Cerebellar nuclear complex (tissue), 1 donor: ENCODE measurements at regions not wholly inside any gene's neighbourhood (a gene's known extent, or its start where the extent isn't known, plus 50 kb on each side); places are given as distances from the start of the nearest gene placed in this dataset.

Experiments used
- DNase-seq, 2 experiments: peaks; one replicate each; lab custom pipeline; 2025; lab: John Stamatoyannopoulos, UW

DNA sequence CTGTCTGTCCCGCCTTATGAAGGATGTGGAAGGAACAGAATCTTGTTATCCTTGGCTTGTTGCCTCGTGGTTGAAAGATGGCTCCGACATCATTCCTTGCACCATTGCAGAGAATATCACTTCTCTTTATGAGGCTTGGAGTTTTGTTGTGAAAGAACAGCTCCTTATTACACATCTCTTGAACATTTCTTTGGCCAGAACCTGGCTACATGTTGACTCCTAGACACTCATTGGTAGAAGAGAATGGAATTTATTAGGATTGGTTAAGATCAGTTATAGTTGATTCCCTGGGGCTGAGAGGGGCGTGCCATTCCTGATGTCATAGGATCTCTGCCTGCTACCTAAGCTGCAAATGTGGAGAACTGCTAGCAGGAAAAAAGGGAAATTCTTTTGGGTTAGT is 180.5 kb upstream of the CTBP2 start:
- no peak for DNase-seq

DNA sequence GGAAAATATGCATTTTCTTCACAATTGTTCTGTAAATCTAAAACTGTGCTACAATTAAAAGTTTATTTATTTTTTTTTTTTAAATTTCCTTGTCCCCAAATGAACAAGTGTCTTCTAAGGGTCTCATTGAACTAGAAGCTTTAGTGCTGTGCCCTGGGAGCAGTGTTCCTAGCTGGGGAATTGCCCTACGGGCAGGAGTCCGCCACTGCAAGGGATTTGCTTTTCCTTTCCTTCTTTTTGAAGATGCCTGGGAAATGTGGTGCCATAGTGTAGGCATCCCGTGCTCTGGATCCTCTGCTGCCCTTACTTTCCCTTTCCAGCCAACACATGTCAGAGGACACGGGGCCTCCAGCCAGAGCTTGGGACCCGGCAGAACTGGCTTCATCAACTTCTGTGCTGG is 177.1 kb upstream of the CTBP2 start:
- no peak for DNase-seq

DNA sequence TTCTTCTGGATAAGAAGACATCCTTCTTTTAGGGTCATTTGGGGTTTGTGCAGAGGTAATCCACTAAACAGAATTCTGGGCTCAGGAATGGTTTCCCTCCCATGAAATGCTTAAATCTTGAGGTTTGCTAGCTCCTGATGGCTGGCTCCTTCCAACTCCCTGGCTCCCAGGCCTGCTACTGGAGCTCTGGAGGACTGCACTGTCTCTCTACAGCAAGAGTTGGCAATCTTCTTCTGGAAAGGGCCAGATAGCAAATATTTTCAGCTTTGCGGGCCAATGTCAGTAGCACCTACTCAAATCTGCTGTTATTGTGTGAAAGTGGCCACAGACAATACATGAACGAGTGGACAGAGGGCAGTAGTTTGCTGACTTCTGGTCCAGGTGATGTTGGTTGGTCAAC is 174.2 kb upstream of the CTBP2 start:
- DNase-seq = no peak

DNA sequence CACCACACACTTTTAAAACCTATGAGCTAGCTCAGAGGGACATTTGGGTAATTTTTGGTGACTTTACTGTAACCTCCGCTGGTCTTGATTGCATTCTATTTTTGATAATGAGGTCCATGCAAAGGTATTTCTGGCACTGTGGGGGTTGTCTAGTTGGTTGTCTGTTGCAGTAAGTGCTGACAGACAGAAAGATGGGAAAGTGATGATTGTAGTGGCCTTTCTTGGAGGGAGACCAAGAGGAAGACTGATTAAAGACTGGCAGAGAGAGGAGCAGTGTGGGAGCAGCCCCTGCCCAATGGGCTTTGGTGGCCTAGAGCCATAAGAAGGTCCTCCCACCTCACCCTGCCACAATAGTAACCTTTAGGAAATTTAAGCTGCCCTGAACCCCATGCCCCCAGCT is 173.4 kb upstream of the CTBP2 start:
- DNase-seq = no peak

DNA sequence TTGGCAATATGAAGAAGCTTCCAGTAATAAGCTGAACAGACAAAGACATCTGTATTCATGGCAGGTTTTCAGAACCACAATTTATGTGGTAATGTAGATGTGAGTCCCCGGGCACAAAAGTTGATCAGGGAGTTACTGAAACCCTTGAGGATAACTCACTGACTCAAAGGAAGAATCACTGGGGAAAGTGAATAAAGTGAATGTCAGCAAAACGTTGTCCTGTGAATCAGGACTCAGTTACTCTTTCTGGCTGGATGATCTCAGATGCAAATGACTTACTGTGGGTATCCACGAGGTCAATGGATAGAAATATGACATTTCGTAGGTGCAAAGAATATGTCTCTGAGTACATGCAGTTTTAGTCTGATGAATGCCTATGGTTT is 172.8 kb upstream of the CTBP2 start:
- no peak for DNase-seq

DNA sequence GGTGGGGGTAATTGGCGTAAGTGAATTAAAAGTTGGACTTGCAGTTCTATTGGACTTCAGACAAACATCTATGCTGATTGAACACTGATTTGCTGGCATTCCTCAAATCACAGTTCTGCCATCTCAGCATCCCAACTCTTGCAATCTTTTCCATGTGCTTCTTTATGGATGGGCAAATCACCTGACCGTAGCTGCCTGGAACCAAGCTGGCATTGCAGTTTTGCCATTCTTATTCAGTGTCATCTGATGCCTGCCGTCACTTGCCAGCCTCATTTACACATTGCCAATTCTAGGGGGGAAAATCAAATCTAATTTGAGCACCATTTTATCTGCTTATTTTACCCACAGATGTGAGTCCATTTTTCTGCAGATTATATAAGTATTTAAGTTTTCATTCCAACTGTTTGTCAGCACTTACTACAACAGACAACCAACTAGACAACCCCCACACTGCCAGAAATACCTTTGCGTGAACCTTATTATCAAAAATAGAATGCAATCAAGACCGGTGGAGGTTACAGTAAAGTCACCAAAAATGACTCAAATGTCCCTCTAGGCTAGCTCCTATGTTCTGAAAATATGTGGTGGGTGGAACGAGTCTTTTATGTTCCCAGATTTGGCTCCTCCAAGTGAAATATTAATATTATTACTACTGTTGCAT is 172.3 kb upstream of the CTBP2 start:
- DNase-seq = peak in 1 of 2 experiments; percentile 10

DNA sequence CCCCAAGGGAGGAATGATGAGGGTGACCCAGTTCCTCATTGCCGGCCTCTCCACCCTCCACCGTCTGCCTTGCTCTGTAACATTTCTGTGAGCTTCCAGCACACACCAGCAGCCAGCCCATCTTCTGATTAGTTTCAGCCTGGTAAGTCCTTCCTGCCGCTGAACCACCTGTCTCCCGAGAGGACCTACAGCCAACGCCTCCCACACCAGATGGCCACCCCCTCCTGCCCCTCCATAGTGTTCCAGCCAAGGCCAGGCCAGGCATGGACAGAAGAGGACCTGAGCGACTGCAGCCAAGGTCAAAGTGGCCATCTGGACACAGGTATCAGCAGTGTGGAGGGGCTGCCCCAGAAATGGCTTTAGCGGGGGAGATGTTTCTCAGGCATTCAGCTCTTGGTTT is 170.7 kb upstream of the CTBP2 start:
- DNase-seq = peak; percentile 89 to 94

DNA sequence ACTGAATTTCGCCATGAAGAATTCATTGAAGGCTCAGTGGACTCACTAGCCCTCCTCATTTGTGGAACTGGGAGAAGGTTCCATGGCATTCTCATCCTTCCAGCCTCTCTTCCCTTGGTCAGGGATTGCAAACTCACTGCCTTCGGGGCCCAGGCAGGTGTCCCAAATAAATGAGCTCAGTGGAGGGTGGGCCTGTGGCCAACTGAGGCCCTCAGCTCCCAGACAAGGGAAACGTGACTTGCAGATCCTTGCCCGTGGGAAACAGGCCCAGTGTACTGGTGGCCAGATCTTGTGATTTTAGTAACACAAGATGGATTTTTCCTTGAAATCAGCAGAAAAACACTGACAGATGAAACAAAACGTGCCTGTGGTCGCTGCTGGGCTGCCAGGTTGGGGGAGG is 168.7 kb upstream of the CTBP2 start:
- peak in 1 of 2 experiments; percentile 44 for DNase-seq

DNA sequence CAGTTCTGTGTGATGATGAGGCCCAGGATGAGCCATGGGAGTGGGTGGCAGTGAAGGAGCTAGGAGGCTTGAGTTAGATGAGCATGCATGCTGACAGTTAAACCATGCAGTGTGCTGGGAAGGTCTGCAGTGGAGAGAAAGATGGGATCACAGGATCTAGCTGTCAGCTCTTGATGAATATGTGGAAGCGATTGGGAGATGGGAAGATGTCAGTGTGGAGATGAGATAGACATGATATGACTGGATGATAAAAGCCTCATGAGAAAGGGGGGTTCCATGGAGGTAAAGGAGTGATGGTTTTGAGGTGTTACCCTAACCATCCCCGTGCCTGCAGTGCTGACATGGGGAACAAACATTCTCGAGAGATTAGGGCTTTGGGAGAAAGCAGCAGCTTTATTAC is 165.0 kb upstream of the CTBP2 start:
- no peak for DNase-seq

DNA sequence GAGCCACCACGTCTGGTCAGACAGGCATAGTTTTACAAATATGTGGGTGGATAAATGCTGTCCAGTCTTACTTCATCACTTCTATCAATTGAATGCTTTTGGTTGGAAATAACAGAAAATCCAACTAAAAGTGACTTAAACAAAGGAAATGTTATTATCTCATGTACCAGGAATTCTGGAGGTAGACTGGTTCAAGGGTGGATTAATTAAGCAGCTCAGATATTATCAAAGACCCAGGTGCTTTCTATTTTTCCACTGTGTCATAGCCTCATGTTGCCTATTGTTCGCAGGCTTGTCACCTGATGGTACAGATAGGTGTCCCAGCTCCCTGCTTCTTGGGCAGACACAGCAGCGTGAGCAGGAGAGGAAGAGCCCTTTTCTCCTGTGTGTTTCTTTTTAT is 156.1 kb upstream of the CTBP2 start:
- DNase-seq = no peak

DNA sequence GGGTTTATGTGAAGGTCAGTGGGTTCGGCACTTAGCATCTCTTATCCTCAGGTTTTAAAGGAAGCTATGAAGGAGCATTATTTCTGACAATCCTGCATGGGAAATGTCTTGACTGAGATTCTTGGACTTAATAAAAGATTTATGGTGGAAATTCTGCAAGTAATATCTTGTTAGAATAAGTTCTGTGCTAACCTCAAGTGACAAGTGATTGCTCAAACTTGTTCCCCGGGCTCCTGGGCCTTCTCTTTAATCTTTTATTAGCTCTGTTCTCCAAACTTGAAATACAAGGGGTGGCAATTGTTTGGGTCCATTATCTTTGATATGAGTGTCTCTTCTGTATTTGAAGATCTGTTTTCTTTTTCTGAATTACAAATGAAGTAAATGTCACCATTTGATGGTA is 140.6 kb upstream of the CTBP2 start:
- no peak for DNase-seq

DNA sequence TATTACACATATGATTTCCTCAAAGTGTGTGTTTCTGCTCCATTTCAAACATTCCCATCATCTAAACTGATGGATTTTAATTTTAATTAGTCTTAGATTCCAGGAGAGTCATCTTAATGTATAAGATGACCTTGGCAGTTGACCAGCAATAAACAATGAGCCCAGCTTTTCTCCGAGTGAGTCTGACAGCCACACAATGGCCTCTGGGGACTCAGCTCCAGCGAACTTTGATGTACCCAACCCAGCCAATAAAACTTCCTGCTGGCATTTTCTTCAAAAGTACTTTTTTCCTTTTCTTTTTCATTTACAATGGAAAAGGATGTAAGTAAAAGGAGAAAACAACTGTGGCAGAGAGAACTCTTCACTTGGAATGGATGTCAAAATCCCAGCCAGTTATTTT is 139.1 kb upstream of the CTBP2 start:
- no peak for DNase-seq

DNA sequence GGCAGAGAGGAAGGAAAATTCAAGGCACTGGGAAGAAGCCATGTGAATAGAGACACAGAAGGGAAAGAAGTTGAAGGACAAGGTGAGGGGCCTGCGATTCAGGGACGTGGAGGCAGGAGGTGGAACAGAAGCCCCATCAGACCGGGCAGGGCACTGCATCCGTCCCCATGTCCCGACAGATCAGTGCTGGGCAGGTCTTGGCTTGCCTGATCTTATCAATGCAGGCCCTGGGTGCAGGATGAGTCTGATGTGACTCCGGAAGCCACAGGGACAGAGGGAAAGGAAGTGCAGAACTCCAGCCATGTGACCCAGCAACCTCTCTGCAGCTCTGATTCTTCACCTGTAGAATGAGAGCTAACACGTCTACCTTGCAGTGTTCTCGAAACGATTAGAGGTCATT is 136.2 kb upstream of the CTBP2 start:
- DNase-seq = no peak

DNA sequence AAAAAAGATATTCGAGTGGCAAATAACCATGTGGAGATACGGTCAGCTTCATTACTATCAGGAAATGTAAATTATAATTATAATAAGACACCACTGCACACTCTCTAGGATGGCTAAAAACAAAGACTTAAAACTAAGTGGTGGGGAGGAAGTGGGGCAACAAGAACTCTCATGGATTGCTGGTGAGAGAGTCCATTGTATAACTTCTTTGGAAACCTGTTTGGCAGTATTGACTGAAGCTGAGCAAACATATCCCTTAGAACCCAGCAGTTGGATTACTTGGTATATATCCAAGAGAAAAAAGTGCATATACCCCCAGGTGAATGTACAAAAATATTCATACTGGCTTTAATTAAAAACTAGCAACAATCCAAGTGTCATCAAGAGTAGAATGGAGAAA is 133.7 kb upstream of the CTBP2 start:
- no peak for DNase-seq

DNA sequence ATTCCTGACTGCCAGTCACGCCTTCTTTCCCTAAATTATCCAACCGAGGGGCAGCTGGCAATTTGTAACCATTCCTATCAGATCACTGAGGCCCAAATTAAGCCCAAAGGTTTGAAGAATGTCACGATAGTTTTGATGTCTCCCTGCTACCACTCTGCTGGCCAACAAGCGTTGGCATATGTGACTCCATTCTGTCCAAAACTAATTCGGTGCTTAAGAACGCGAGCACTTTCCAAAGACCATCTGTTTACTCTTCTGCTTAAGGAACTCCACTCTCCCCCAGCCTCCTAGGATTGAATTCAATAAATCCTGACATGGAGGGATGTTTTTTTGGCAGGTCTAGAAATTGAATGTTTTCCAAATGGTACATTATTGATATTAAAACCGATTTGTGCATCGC is 131.5 kb upstream of the CTBP2 start:
- DNase-seq = peak in 1 of 2 experiments; percentile 7

DNA sequence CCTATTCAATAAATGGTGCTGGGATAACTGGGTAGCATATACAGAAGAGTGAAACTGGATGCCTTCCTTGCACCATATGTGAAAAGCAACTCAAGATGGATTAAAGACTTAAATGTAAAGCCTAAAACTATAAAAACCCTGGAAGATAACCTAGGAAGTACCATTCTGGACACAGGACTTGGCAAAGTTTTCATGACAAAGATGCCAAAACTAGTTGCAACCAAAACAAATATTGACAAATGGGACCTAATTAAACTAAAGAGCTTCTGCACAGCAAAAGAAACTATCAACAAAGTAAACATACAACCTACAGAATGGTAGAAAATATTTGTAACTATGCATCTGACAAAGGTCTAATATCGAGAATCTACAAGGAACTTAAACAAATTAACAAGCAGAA is 129.1 kb upstream of the CTBP2 start:
- DNase-seq = no peak

DNA sequence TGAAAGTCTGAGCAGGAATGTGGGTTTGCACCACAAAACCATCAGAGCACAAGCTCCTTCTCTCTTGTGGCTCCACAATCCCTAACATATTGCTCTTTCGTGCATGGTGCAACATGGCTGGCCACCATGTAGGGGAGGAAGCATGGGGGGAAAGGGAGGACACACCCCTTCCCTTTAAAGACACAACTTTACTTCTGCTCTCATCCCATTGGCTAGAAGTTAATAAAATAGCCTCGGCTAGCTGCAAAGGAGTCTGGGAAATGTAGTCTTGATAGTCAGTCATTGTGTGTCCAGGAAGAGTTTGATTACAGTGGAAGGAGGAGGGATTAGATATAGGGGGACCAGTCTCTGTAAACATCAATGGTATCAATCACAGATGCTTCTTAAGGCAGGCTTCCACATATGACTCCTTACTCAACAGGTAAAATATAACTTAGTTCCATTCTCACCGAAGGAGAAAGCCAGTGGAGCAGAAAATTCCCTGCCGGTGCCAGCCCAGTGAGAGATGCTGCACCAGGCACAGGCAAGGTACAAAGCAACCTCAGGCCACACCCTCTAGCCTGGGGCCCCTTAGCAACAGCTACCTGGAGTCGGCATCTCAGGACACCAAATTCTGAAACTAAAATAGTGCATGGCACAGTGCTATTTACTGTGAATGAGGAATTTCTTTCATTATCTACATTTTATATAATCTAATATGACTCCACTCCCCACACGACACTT is 124.7 kb upstream of the CTBP2 start:
- no peak for DNase-seq

DNA sequence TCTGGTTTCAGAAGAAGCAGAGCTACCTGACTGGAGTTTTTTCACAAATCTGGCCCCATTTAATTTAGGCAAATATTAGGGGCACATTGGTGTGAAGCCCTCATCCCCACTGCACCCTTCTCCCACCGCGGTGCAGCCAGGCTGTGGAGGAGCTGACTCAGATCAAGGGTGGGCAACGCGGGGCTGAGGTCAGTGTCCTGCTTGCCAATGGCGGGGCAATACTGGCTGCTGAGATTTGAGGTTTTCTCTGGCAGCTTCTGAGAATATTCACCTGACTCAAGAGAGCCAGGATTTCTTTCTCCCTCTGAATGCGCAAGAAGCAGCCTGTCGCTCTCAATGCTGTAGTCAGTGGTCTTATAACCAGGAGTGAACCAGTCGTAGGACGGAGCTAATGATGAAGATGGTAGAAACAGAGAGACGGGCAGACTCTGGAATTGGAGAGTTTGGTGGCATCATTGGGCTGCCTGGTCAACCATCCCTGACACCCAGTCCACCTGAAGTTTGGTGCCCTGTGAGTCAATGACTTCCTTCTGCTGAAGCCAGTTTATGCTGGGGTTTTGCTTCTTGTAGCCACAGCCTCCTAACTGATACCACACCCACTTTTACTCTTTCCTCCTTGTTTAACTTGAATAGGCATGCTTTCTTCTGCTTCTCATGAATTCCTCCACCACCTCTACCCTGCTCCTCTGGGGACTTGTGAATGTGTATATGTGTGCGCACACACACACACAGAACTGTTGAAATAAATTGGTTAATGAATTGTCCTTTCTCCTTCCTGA is 123.7 kb upstream of the CTBP2 start:
- no peak for DNase-seq

DNA sequence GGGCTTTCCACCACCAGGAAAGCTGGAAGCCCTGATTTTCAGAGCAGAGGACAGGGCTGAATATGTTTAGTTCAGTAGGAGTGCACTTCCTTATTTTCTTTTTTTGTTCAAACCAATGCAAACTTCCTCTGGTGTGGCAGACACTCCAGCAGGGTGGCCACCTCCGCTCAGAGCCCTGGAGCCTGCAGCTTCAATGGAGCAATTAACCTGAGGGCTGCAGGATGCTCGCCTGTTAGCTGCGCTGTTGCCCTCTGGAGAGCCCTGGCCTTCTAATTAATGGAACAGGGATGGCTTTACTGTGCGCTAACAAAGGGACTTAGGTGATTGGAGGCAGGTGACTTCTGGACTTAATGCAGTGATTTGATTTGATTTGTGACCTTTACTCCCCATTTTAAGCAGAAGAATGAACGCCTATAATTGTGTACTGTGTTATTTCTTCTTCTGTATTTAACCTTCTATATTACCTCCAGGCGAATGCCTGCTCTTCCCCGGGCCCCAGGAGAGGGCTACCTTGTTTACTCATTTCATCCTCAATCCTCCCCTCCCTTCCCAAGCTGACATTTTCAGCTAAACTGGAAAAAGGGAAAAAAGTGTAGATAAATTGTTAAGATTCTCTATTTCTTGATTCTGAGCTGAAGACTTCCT is 123.0 kb upstream of the CTBP2 start:
- DNase-seq = no peak

DNA sequence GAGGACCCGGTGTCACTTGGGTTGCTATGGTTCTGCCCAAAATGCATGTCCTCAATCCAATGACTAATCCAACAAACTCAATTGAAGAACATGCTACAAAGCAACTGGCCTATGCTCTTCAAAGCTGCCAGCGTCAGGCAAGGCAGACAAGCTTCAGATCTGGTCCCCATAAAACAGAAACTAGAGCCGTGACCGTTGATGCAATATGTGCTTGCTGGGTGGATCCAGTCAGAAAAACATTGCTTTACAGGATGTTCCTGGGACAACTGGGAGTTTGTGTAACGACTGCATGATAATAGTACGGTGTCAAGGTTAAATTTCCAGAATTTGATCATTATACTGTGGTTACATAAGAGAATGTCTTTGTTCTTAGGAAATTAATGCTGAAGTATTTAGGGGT is 120.7 kb upstream of the CTBP2 start:
- DNase-seq = no peak

DNA sequence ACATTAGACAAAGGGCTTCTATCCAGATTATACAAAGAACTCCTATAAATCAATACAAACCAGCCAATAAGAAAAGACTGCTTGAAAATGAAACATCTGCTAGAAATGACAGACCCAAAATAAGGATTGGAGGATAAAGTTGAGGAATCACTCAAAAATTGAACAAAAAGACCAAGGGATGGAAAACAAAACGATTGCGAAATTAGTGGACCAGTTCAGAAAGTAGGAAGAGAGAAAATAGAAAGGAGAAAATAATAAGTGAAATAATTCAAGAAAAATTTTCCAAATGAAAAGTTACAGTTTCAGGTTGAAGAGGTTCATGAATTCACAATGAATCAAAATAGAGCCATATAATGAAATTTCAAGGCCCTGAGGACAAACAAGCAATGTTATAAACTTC is 115.8 kb upstream of the CTBP2 start:
- DNase-seq = no peak

DNA sequence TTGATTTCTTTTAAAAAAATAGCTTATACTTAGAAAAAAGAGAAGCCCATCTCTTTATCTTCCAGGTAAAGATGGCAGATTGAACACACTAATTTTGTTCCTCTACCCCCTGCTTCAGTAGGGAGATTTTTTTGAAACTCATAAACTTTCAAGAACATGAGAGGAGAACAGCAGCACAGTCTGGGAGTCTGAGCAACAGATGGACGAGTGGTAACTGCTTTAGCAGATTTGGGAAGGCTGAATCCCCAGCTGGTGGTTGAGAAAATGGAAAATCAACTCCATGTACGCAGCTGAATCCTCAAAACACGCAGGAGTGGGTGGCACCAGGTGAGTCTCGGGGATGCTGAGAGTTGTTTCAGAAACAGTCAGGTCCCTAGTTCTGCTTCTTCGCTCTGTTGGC is 114.6 kb upstream of the CTBP2 start:
- DNase-seq = no peak

DNA sequence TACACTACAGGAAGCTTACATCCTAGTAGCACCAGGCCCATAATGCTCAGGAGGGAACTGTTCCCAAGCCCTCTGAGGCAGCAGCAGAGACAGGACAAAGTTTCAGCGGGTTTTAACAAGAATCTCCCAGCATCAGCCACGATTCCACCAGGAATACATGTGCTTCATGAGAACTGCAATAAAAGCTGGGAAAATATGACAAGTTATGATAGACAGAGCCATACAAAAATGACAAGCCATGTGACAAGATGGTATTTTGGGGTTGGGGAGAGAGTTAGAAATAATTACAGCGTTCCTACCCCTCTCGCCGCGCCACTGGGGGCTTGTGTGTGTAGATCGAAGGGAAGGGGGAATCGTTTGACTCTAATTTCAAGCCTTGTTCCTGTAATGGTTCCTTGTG is 112.7 kb upstream of the CTBP2 start:
- DNase-seq = no peak
